Astrocyte (in vitro differentiated cells and primary cell): ENCODE measurements at regions not wholly inside any gene's neighbourhood (a gene's known extent, or its start where the extent isn't known, plus 50 kb on each side); places are given as distances from the start of the nearest gene placed in this dataset.

ENCODE experiments used
- EZH2 ChIP-seq: IDR thresholded peaks from 2 replicates; pipeline ENCODE4 v1.6.1; 2012; ENCODE audit warnings: mild to moderate bottlenecking, low read length, inconsistent platforms; ENCODE audit not compliant: insufficient read depth
- TF ChIP-seq, protein P1 (sequence below): IDR thresholded peaks from 2 replicates; pipeline ENCODE4 v1.5.1; 2011; ENCODE audit warnings: low read depth, mild to moderate bottlenecking, inconsistent platforms, low read length, moderate library complexity; ENCODE audit not compliant: insufficient read depth

DNA sequence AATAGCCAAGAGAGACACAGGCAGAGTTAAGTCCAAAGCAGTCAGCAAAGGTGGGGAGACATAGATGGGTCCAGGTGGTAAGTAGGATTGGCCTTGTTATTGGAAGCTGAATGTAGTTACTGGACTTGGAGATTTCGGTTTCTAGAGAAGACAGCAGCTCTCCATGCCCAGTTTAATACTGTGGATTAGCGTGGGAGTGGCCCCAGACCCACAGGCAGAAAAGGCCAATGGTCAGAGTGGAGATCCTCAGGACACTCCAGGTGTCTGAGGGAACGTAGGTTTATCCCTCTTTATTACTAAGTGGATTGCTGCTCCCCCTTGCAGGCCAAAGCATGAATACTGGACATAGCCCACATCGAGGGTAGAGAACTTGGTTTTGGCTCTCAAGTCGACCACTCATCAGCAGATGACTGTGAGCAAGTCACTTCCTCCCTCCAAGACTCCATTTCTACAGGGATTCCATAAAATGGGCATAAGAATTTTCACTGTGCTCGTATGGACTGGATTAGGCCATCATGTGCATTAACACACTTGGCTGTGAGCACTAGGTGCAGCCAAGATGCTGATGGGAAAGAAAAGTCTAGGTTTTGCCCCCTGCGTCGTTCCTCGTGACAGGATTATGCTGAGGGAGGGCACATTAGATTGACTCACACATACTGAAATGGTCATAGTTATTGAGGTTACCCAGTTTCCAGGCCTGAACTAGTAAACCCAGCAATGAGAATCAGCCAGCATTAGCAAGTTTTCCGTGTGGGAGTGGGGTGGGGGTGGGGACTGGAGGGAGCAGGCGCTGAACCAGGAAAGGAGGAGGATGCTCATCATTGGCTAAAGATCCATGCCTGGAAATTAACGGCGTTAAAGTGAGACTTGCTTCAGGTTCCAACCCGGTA, 225.2 kb upstream of the TPRG1 start:
- no peak for TF ChIP-seq EZH2
- TF ChIP-seq, protein P1, sequence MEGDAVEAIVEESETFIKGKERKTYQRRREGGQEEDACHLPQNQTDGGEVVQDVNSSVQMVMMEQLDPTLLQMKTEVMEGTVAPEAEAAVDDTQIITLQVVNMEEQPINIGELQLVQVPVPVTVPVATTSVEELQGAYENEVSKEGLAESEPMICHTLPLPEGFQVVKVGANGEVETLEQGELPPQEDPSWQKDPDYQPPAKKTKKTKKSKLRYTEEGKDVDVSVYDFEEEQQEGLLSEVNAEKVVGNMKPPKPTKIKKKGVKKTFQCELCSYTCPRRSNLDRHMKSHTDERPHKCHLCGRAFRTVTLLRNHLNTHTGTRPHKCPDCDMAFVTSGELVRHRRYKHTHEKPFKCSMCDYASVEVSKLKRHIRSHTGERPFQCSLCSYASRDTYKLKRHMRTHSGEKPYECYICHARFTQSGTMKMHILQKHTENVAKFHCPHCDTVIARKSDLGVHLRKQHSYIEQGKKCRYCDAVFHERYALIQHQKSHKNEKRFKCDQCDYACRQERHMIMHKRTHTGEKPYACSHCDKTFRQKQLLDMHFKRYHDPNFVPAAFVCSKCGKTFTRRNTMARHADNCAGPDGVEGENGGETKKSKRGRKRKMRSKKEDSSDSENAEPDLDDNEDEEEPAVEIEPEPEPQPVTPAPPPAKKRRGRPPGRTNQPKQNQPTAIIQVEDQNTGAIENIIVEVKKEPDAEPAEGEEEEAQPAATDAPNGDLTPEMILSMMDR: no peak
